ENCODE measurements at regions not wholly inside any gene's neighbourhood (a gene's known extent, or its start where the extent isn't known, plus 50 kb on each side); places are given as distances from the start of the nearest gene placed in this dataset.

- no peak for TF ChIP-seq CTBP2 (IDR thresholded peaks at IDR 0.05; ENCODE audit: borderline replicate concordance, insufficient read depth, insufficient read length, low read length)
- TF ChIP-seq MAX (IDR thresholded peaks at IDR 0.05) = no peak
- no peak for TF ChIP-seq TCF12 (IDR thresholded peaks at IDR 0.05; ENCODE audit: low read depth, low read length)
- TF ChIP-seq CTCF (IDR thresholded peaks at IDR 0.05; ENCODE audit: control extremely low read depth in 1 of 3, insufficient read depth in 1 of 3, low read depth in 1 of 3, low read length in 3 of 3) = no peak
- TF ChIP-seq E2F6 (IDR thresholded peaks at IDR 0.05) = no peak
- no peak for TF ChIP-seq SP4 (IDR thresholded peaks at IDR 0.05; ENCODE audit: low read length)
Observed at GRCh38 chr2:36058076-36058475, 297.5 kb upstream of the CRIM1 start (continued).

Measured in H1 (cell line).